ENCODE measurements at regions not wholly inside any gene's neighbourhood (a gene's known extent, or its start where the extent isn't known, plus 50 kb on each side); places are given as distances from the start of the nearest gene placed in this dataset.

DNA sequence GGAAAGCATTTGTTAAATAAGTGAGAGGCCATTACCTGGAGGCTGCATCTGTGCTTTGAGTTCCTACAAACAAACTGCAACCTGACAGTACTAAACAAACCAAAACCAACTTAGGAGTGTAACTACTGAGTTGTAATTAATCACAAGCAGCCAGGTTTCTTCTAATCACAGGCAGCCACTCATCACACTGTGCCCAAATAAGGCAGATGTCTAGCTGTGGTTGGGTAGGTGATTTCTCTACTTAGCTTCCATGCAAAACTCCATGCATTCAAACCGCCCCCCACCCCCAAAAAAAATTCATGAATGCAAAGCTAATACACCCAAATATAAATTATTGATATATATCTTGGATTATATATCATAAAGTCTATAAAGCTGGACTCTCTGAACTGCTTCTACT, 461.1 kb downstream of the ARL4A start:
- H3K36me3 ChIP-seq (ENCODE audit: insufficient read depth, low read length, poor library complexity, severe bottlenecking): no peaks in the 10 kb centered on the region
- no peak overlapping the region for H3K4me3 ChIP-seq (ENCODE audit: low read depth, low read length, poor library complexity, severe bottlenecking)
- intact Hi-C loops (cut with micrococcal nuclease; ENCODE audit: unreplicated experiment): no loop called here
- H3K27ac ChIP-seq (ENCODE audit: low read depth, low read length, poor library complexity, severe bottlenecking): no peak overlapping the region
- H3K9me3 ChIP-seq (ENCODE audit: low read depth, low read length, poor library complexity, severe bottlenecking): no peaks in the 10 kb centered on the region
- no TSS peak for BruUV-seq (replicated peaks)
- POLR2A ChIA-PET (ENCODE audit: low non-redundant PET): interaction anchor here (0.6 kb wide), 1 partner anchor 11 kb away, joined by 5 read pairs; no protein-coding TSS in a partner anchor
- H3K27me3 ChIP-seq (replicated peaks; ENCODE audit: insufficient read depth, low read depth, low read length, poor library complexity): peaks cover 14% of the 10 kb centered on the region
- TF ChIP-seq EZH2 (IDR thresholded peaks at IDR 0.05; ENCODE audit: borderline replicate concordance, low read depth, low read length, poor library complexity, severe bottlenecking): no peak
- TF ChIP-seq, protein P1, sequence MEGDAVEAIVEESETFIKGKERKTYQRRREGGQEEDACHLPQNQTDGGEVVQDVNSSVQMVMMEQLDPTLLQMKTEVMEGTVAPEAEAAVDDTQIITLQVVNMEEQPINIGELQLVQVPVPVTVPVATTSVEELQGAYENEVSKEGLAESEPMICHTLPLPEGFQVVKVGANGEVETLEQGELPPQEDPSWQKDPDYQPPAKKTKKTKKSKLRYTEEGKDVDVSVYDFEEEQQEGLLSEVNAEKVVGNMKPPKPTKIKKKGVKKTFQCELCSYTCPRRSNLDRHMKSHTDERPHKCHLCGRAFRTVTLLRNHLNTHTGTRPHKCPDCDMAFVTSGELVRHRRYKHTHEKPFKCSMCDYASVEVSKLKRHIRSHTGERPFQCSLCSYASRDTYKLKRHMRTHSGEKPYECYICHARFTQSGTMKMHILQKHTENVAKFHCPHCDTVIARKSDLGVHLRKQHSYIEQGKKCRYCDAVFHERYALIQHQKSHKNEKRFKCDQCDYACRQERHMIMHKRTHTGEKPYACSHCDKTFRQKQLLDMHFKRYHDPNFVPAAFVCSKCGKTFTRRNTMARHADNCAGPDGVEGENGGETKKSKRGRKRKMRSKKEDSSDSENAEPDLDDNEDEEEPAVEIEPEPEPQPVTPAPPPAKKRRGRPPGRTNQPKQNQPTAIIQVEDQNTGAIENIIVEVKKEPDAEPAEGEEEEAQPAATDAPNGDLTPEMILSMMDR (conservative IDR thresholded peaks at IDR 0.05; ENCODE audit: low read depth, low read length): no peak
- DNase-seq (ENCODE audit: low spot score): no peak
- no peaks in the 10 kb centered on the region for H3K4me1 ChIP-seq (ENCODE audit: insufficient read depth, low read length, poor library complexity, severe bottlenecking)
- CTCF ChIA-PET: interaction anchor here (0.7 kb wide), 1 partner anchor 1055 kb away, joined by 8 read pairs; no protein-coding TSS in a partner anchor

GRCh38 chr7:13151978-13152377, 464.5 kb downstream of the ARL4A start:
- intact Hi-C loops (cut with micrococcal nuclease; ENCODE audit: unreplicated experiment): no loop called here
- POLR2A ChIA-PET (ENCODE audit: low non-redundant PET): no interaction called here
- DNase-seq (ENCODE audit: low spot score): peak; percentile 33
- CTCF ChIA-PET: no interaction called here
- Histone ChIP-seq H3K4me3 (ENCODE audit: low read depth, low read length, poor library complexity, severe bottlenecking) (no peak overlapping the region), H3K36me3 (ENCODE audit: insufficient read depth, low read length, poor library complexity, severe bottlenecking) (no peaks in the 10 kb centered on the region), H3K4me1 (ENCODE audit: insufficient read depth, low read length, poor library complexity, severe bottlenecking) (no peaks in the 10 kb centered on the region), H3K9me3 (ENCODE audit: low read depth, low read length, poor library complexity, severe bottlenecking) (no peaks in the 10 kb centered on the region), H3K27me3 (replicated peaks; ENCODE audit: insufficient read depth, low read depth, low read length, poor library complexity) (no peaks in the 10 kb centered on the region), H3K27ac (ENCODE audit: low read depth, low read length, poor library complexity, severe bottlenecking) (no peak overlapping the region)
- no TSS peak for BruUV-seq (replicated peaks)
- TF ChIP-seq, protein P1 (conservative IDR thresholded peaks at IDR 0.05; ENCODE audit: low read depth, low read length): no peak
- no peak for TF ChIP-seq EZH2 (IDR thresholded peaks at IDR 0.05; ENCODE audit: borderline replicate concordance, low read depth, low read length, poor library complexity, severe bottlenecking)

DNA sequence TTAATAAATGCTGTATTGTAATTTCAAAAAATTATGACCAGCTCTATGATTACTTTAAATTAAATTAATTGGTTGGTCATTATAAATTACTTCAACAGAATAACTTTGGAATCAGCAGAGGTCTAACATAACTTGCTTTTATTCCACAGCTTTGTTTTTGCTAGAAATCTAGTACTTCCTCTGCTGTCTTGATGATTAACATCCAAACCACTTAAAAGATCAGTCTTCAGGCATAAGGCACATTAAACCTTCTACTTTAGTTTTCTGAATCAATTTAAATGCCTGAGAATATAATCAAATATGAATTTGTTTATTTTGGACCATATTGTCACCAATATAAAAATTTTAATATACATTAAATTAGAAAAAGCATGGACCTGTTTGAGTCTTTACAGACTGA, 465.3 kb downstream of the ARL4A start:
- BruUV-seq (replicated peaks): no TSS peak
- Histone ChIP-seq H3K4me3 (ENCODE audit: low read depth, low read length, poor library complexity, severe bottlenecking) (no peak overlapping the region), H3K9me3 (ENCODE audit: low read depth, low read length, poor library complexity, severe bottlenecking) (no peaks in the 10 kb centered on the region), H3K27me3 (replicated peaks; ENCODE audit: insufficient read depth, low read depth, low read length, poor library complexity) (no peaks in the 10 kb centered on the region), H3K36me3 (ENCODE audit: insufficient read depth, low read length, poor library complexity, severe bottlenecking) (no peaks in the 10 kb centered on the region), H3K4me1 (ENCODE audit: insufficient read depth, low read length, poor library complexity, severe bottlenecking) (no peaks in the 10 kb centered on the region), H3K27ac (ENCODE audit: low read depth, low read length, poor library complexity, severe bottlenecking) (no peak overlapping the region)
- DNase-seq (ENCODE audit: low spot score): no peak
- ChIA-PET POLR2A (ENCODE audit: low non-redundant PET) (no interaction called here), CTCF (no interaction called here)
- TF ChIP-seq, protein P1 (conservative IDR thresholded peaks at IDR 0.05; ENCODE audit: low read depth, low read length): no peak
- no peak for TF ChIP-seq EZH2 (IDR thresholded peaks at IDR 0.05; ENCODE audit: borderline replicate concordance, low read depth, low read length, poor library complexity, severe bottlenecking)
- intact Hi-C loops (cut with micrococcal nuclease; ENCODE audit: unreplicated experiment): no loop called here
